ENCODE measurements at regions not wholly inside any gene's neighbourhood (a gene's known extent, or its start where the extent isn't known, plus 50 kb on each side); places are given as distances from the start of the nearest gene placed in this dataset.

DNA sequence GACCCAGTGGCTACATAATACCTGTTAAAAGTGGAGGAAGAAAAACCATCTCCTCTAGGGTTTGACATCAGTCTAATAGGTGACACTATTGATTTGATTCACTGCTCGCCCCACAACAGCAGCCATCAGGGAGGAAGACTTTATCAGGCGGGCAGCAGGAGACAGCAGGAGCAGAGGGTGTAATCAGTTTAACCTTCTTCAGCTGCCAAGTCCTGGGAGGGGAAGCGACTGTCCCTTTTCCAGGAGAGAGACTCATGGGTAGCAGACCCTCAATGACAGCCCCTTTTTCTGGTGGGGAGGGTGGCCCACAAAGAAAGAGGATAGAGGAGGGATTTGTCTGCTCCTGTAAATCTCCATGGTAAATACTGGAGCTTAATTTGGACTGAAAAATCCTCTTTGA is 291.8 kb downstream of the HAPSTR1 start:
- dilution Hi-C loops (cut with MboI; ENCODE audit: extremely low pct_ligation_motif_present, low sequenced_read_pairs): no loop called here
- no TSS peak for BruUV-seq (replicated peaks)

DNA sequence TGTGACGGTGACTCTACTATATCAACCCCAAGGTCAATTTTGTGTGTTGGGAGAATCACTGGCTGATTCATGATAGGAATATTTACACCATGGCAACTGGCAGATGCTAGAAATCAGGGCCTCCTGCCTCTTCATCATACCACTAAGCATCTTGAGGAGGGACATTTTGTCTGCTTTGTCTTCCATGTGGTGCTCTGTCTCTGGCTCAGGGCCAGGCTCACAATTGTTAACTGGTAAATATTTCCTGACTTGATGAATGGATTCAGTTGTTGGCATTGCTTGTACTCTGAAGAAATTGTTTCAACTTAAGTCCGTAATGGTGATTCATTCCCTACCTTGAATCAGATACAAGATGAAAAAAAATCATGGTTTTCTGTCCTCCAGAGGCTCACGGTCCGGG is 292.7 kb downstream of the HAPSTR1 start:
- H3K4me2 ChIP-seq (ENCODE audit: insufficient read depth, low read length): no peak overlapping the region
- H3K9me1 ChIP-seq (replicated peaks; ENCODE audit: control insufficient read depth, extremely low read depth, insufficient read depth, low read length): no peaks in the 10 kb centered on the region
- ChIA-PET CTCF (no interaction called here), POLR2A (no interaction called here)
- no peaks in the 10 kb centered on the region for H3K9me3 ChIP-seq (replicated peaks; ENCODE audit: control insufficient read depth, insufficient read depth, low read length)
- dilution Hi-C loops (cut with MboI; ENCODE audit: extremely low pct_ligation_motif_present, low sequenced_read_pairs) (no loop called here), intact Hi-C loops (cut with micrococcal nuclease) (no loop called here)
- no peak overlapping the region for H3K4me3 ChIP-seq (replicated peaks in 1 of 3; ENCODE audit: insufficient read depth in 1 of 3, low read depth in 1 of 3, low read length in 3 of 3)
- FAIRE-seq: no peak
- no peaks in the 10 kb centered on the region for H3K27me3 ChIP-seq (ENCODE audit: control insufficient read depth in 2 of 2, insufficient read depth in 2 of 2, low read length in 2 of 2)
- H3K4me1 ChIP-seq (ENCODE audit: control insufficient read depth, extremely low read depth, insufficient read depth, low read length): no peaks in the 10 kb centered on the region
- H3K9ac ChIP-seq (replicated peaks; ENCODE audit: extremely low read depth, insufficient read depth, low read length): no peak overlapping the region
- no peak overlapping the region for H3K27ac ChIP-seq (ENCODE audit: insufficient read depth, low read depth, low read length)
- peak; percentile 39 for DNase-seq (ENCODE audit: low read depth, low spot score)
- no peak for TF ChIP-seq EZH2 (IDR thresholded peaks at IDR 0.05; ENCODE audit: borderline replicate concordance, low read depth, low read length, severe bottlenecking)
- TF ChIP-seq, protein P1, sequence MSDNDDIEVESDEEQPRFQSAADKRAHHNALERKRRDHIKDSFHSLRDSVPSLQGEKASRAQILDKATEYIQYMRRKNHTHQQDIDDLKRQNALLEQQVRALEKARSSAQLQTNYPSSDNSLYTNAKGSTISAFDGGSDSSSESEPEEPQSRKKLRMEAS (IDR thresholded peaks at IDR 0.05; ENCODE audit: insufficient read depth, insufficient read length): no peak
- H4K20me1 ChIP-seq (replicated peaks; ENCODE audit: control insufficient read depth, extremely low read depth, insufficient read depth, low read length): no peaks in the 10 kb centered on the region
- no peaks in the 10 kb centered on the region for H3K36me3 ChIP-seq (ENCODE audit: control insufficient read depth in 2 of 2, extremely low read depth in 1 of 2, insufficient read depth in 2 of 2, low read length in 2 of 2)
- H2AFZ ChIP-seq (ENCODE audit: low read depth, low read length): no peak overlapping the region
- H3K79me2 ChIP-seq (ENCODE audit: control insufficient read depth, insufficient read depth, low read length): no peaks in the 10 kb centered on the region
- no TSS peak for BruUV-seq (replicated peaks)

More for the DNA sequence above, 291.8 kb downstream of the HAPSTR1 start:
- Histone ChIP-seq H3K79me2 (ENCODE audit: control insufficient read depth, insufficient read depth, low read length) (no peaks in the 10 kb centered on the region), H3K9me3 (replicated peaks; ENCODE audit: control insufficient read depth, insufficient read depth, low read length) (no peaks in the 10 kb centered on the region), H3K9ac (replicated peaks; ENCODE audit: extremely low read depth, insufficient read depth, low read length) (no peak overlapping the region), H3K36me3 (ENCODE audit: control insufficient read depth in 2 of 2, extremely low read depth in 1 of 2, insufficient read depth in 2 of 2, low read length in 2 of 2) (no peaks in the 10 kb centered on the region), H3K4me1 (ENCODE audit: control insufficient read depth, extremely low read depth, insufficient read depth, low read length) (peaks cover 5% of the 10 kb centered on the region), H3K4me3 (replicated peaks in 1 of 3; ENCODE audit: insufficient read depth in 1 of 3, low read depth in 1 of 3, low read length in 3 of 3) (no peak overlapping the region), H3K4me2 (ENCODE audit: insufficient read depth, low read length) (no peak overlapping the region), H3K9me1 (replicated peaks; ENCODE audit: control insufficient read depth, extremely low read depth, insufficient read depth, low read length) (no peaks in the 10 kb centered on the region), H3K27me3 (ENCODE audit: control insufficient read depth in 2 of 2, insufficient read depth in 2 of 2, low read length in 2 of 2) (no peaks in the 10 kb centered on the region), H3K27ac (ENCODE audit: insufficient read depth, low read depth, low read length) (no peak overlapping the region), H4K20me1 (replicated peaks; ENCODE audit: control insufficient read depth, extremely low read depth, insufficient read depth, low read length) (no peaks in the 10 kb centered on the region), H2AFZ (ENCODE audit: low read depth, low read length) (no peak overlapping the region)
- DNase-seq (ENCODE audit: low read depth, low spot score) (no peak), FAIRE-seq (no peak)
- intact Hi-C loops (cut with micrococcal nuclease): no loop called here
- ChIA-PET POLR2A (no interaction called here), CTCF (no interaction called here)
- TF ChIP-seq, protein P1 (IDR thresholded peaks at IDR 0.05; ENCODE audit: insufficient read depth, insufficient read length): no peak
- no peak for TF ChIP-seq MYC (IDR thresholded peaks at IDR 0.05; ENCODE audit: low read depth, low read length)
- TF ChIP-seq POLR2AphosphoS5 (IDR thresholded peaks at IDR 0.05; ENCODE audit: insufficient read depth, low read depth, low read length): no peak
- TF ChIP-seq EZH2 (IDR thresholded peaks at IDR 0.05; ENCODE audit: borderline replicate concordance, low read depth, low read length, severe bottlenecking): no peak
- TF ChIP-seq GATA2 (IDR thresholded peaks at IDR 0.05; ENCODE audit: insufficient read depth, insufficient read length, low read depth, low read length): no peak
- no peak for TF ChIP-seq FOS (IDR thresholded peaks at IDR 0.05; ENCODE audit: borderline replicate concordance, insufficient read depth, low read length)
